ENCODE measurements at regions not wholly inside any gene's neighbourhood (a gene's known extent, or its start where the extent isn't known, plus 50 kb on each side); places are given as distances from the start of the nearest gene placed in this dataset.

GRCh38 chr3:78405745-78406144, 1362.1 kb downstream of the ROBO1 start:
- H3K4me1 ChIP-seq (ENCODE audit: insufficient read depth): no peaks in the 10 kb centered on the region
- no peaks in the 10 kb centered on the region for H3K27me3 ChIP-seq
- H3K9me3 ChIP-seq: no peaks in the 10 kb centered on the region
- H3K36me3 ChIP-seq: no peaks in the 10 kb centered on the region
- no peak for TF ChIP-seq CTCF (IDR thresholded peaks at IDR 0.05)
- no peak for TF ChIP-seq POLR2A (IDR thresholded peaks at IDR 0.05)
- TF ChIP-seq EP300 (IDR thresholded peaks at IDR 0.05): no peak
- DNase-seq: no peak
- intact Hi-C loops (cut with DNase I): no loop called here
- no peak overlapping the region for H3K27ac ChIP-seq
- H3K4me3 ChIP-seq: no peak overlapping the region
- WGBS, 3 donors: 33 to 55% (median 47%) methylated on average over 3 of the region's 3 CpGs

GRCh38 chr3:78406396-78406795, 1361.4 kb downstream of the ROBO1 start:
- no peaks in the 10 kb centered on the region for H3K9me3 ChIP-seq
- 91 to 94% (median 93%) methylated on average over 2 of the region's 2 CpGs for WGBS, 3 donors
- intact Hi-C loops (cut with DNase I): no loop called here
- DNase-seq: no peak
- H3K27me3 ChIP-seq: no peaks in the 10 kb centered on the region
- H3K4me3 ChIP-seq: no peak overlapping the region
- H3K4me1 ChIP-seq (ENCODE audit: insufficient read depth): no peaks in the 10 kb centered on the region
- H3K36me3 ChIP-seq: no peaks in the 10 kb centered on the region
- H3K27ac ChIP-seq: no peak overlapping the region
- no peak for TF ChIP-seq POLR2A (IDR thresholded peaks at IDR 0.05)
- TF ChIP-seq CTCF (IDR thresholded peaks at IDR 0.05): no peak
- no peak for TF ChIP-seq EP300 (IDR thresholded peaks at IDR 0.05)

GRCh38 chr3:78410077-78410476, 1357.7 kb downstream of the ROBO1 start:
- WGBS, 3 donors: 90 to 98% (median 90%) methylated on average over 2 of the region's 2 CpGs
- DNase-seq: no peak
- intact Hi-C loops (cut with DNase I): no loop called here
- TF ChIP-seq CTCF (IDR thresholded peaks at IDR 0.05) (no peak), POLR2A (IDR thresholded peaks at IDR 0.05) (no peak), EP300 (IDR thresholded peaks at IDR 0.05) (no peak)
- Histone ChIP-seq H3K4me1 (ENCODE audit: insufficient read depth) (no peaks in the 10 kb centered on the region), H3K27me3 (no peaks in the 10 kb centered on the region), H3K4me3 (no peak overlapping the region), H3K27ac (no peak overlapping the region), H3K9me3 (no peaks in the 10 kb centered on the region), H3K36me3 (no peaks in the 10 kb centered on the region)

- no peak for DNase-seq
- H3K27ac ChIP-seq: no peak overlapping the region
- H3K4me1 ChIP-seq (ENCODE audit: insufficient read depth): no peaks in the 10 kb centered on the region
- intact Hi-C loops (cut with DNase I): no loop called here
- no peak overlapping the region for H3K4me3 ChIP-seq
- no peaks in the 10 kb centered on the region for H3K27me3 ChIP-seq
- H3K36me3 ChIP-seq: no peaks in the 10 kb centered on the region
- 74 to 85% (median 77%) methylated on average over 2 of the region's 2 CpGs for WGBS, 3 donors
- H3K9me3 ChIP-seq: no peaks in the 10 kb centered on the region
- TF ChIP-seq POLR2A (IDR thresholded peaks at IDR 0.05) (no peak), EP300 (IDR thresholded peaks at IDR 0.05) (no peak), CTCF (IDR thresholded peaks at IDR 0.05) (no peak)
Observed at GRCh38 chr3:78414261-78414660, 1353.5 kb downstream of the ROBO1 start.

- no peak for TF ChIP-seq CTCF (IDR thresholded peaks at IDR 0.05)
- TF ChIP-seq POLR2A (IDR thresholded peaks at IDR 0.05): no peak
- no peak for TF ChIP-seq EP300 (IDR thresholded peaks at IDR 0.05)
- Histone ChIP-seq H3K27me3 (no peaks in the 10 kb centered on the region), H3K36me3 (no peaks in the 10 kb centered on the region), H3K4me3 (no peak overlapping the region), H3K27ac (no peak overlapping the region), H3K4me1 (ENCODE audit: insufficient read depth) (no peaks in the 10 kb centered on the region), H3K9me3 (no peaks in the 10 kb centered on the region)
- intact Hi-C loops (cut with DNase I): no loop called here
- no peak for DNase-seq
Observed at GRCh38 chr3:78420611-78421010, 1347.2 kb downstream of the ROBO1 start.
